Liver (tissue), 3 donors: ENCODE measurements at regions not wholly inside any gene's neighbourhood (a gene's known extent, or its start where the extent isn't known, plus 50 kb on each side); places are given as distances from the start of the nearest gene placed in this dataset.
"Not testable (repeated sequence)": the region's sequence is repeated elsewhere in the genome, so short reads cannot be mapped to it uniquely, and the experiment has no call there.

Experiments
- FOXA1 ChIP-seq: IDR thresholded peaks from 2 replicates; pipeline ENCODE4 v1.6.1; 2016; ENCODE audit warnings: antibody characterized with exemption
- HNF4G ChIP-seq: IDR thresholded peaks from 2 replicates; pipeline ENCODE4 v1.6.1; 2016; ENCODE audit warnings: antibody characterized with exemption
- JUND ChIP-seq, 2 donors: IDR thresholded peaks; 2 replicates each; pipeline ENCODE4 v1.6.1; 2016; ENCODE audit warnings: antibody characterized with exemption in 2 of 2
- NR2F2 ChIP-seq: IDR thresholded peaks from 2 replicates; pipeline ENCODE4 v1.6.1; 2016; ENCODE audit warnings: antibody characterized with exemption
- RAD21 ChIP-seq, 2 donors: IDR thresholded peaks; 2 replicates each; pipeline ENCODE4 v1.6.1; 2016; ENCODE audit warnings: antibody characterized with exemption in 2 of 2, mild to moderate bottlenecking in 2 of 2
- SP1 ChIP-seq: IDR thresholded peaks from 2 replicates; pipeline ENCODE4 v1.6.1; 2018; ENCODE audit warnings: antibody characterized with exemption, mild to moderate bottlenecking
- TAF1 ChIP-seq: conservative IDR thresholded peaks from 2 replicates; pipeline ENCODE4 v1.6.1; 2016; ENCODE audit warnings: antibody characterized with exemption, mild to moderate bottlenecking
- YY1 ChIP-seq: IDR thresholded peaks from 2 replicates; pipeline ENCODE4 v1.6.1; 2016; ENCODE audit warnings: antibody characterized with exemption, mild to moderate bottlenecking
- ZBTB33 ChIP-seq: IDR thresholded peaks from 2 replicates; pipeline ENCODE4 v1.6.1; 2016; ENCODE audit warnings: antibody characterized with exemption
- TF ChIP-seq, protein P1 (sequence below): fragments of 150-350 bp; IDR thresholded peaks from 2 replicates; pipeline ENCODE4 v1.5.1; 2017; ENCODE audit warnings: improper control_type of control experiment, low read depth, low read length; ENCODE audit not compliant: missing input control
- TF ChIP-seq, protein P2 (sequence below): IDR thresholded peaks from 2 replicates; pipeline ENCODE4 v1.6.1; 2016; ENCODE audit warnings: antibody characterized with exemption, mild to moderate bottlenecking
- donor health status: healthy.
- donor health status: healthy.

DNA sequence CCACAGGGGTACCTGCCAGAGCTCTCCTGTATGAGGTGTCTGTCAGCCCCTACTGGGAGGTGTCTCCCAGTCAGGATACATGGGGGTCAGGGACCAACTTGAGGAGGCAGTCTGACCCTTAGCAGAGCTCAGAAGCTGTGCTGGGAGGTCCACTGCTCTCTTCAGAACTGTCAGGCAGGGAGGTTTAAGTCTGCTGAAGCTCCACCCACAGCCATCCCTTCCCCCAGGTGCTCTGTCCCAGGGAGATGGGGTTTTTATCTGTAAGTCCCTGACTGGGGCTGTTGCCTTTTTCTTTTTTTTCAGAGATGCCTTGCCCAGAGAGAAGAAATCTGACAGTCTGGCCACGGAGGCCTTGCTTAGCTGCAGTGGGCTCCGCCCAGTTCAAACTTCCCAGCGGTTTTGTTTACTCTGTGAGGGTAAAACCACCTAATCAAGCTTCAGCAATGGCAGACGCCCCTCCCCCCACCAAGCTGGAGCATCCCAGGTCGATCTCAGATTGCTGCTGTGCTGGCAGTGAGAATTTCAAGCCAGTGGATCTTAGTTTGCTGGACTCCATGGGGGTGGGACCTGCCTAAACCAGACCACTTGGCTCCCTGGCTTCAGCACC, 118.5 kb upstream of the RADX start:
- TF ChIP-seq, protein P1, sequence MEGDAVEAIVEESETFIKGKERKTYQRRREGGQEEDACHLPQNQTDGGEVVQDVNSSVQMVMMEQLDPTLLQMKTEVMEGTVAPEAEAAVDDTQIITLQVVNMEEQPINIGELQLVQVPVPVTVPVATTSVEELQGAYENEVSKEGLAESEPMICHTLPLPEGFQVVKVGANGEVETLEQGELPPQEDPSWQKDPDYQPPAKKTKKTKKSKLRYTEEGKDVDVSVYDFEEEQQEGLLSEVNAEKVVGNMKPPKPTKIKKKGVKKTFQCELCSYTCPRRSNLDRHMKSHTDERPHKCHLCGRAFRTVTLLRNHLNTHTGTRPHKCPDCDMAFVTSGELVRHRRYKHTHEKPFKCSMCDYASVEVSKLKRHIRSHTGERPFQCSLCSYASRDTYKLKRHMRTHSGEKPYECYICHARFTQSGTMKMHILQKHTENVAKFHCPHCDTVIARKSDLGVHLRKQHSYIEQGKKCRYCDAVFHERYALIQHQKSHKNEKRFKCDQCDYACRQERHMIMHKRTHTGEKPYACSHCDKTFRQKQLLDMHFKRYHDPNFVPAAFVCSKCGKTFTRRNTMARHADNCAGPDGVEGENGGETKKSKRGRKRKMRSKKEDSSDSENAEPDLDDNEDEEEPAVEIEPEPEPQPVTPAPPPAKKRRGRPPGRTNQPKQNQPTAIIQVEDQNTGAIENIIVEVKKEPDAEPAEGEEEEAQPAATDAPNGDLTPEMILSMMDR = not testable (repeated sequence)
- not testable (repeated sequence) for TF ChIP-seq FOXA1; JUND (IDR thresholded peaks at IDR 0.05); YY1; ZBTB33; SP1; NR2F2; RAD21 (IDR thresholded peaks at IDR 0.05); HNF4G; TAF1
- TF ChIP-seq, protein P2, sequence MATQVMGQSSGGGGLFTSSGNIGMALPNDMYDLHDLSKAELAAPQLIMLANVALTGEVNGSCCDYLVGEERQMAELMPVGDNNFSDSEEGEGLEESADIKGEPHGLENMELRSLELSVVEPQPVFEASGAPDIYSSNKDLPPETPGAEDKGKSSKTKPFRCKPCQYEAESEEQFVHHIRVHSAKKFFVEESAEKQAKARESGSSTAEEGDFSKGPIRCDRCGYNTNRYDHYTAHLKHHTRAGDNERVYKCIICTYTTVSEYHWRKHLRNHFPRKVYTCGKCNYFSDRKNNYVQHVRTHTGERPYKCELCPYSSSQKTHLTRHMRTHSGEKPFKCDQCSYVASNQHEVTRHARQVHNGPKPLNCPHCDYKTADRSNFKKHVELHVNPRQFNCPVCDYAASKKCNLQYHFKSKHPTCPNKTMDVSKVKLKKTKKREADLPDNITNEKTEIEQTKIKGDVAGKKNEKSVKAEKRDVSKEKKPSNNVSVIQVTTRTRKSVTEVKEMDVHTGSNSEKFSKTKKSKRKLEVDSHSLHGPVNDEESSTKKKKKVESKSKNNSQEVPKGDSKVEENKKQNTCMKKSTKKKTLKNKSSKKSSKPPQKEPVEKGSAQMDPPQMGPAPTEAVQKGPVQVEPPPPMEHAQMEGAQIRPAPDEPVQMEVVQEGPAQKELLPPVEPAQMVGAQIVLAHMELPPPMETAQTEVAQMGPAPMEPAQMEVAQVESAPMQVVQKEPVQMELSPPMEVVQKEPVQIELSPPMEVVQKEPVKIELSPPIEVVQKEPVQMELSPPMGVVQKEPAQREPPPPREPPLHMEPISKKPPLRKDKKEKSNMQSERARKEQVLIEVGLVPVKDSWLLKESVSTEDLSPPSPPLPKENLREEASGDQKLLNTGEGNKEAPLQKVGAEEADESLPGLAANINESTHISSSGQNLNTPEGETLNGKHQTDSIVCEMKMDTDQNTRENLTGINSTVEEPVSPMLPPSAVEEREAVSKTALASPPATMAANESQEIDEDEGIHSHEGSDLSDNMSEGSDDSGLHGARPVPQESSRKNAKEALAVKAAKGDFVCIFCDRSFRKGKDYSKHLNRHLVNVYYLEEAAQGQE = not testable (repeated sequence)
